MCF 10A (cell line): ENCODE measurements at regions not wholly inside any gene's neighbourhood (a gene's known extent, or its start where the extent isn't known, plus 50 kb on each side); places are given as distances from the start of the nearest gene placed in this dataset.

Experiments used
- BruUV-seq: library from RNA; stranded (reverse); fragments of 400-500 nt; replicated peaks from 2 replicates; lab custom pipeline; 2021; lab: Mats Ljungman, UMichigan
- CTCF ChIA-PET: fragments of 300-600 bp; sonication (Branson Sonifier 250); formaldehyde crosslinking; extraction: SDS; loops from one replicate; lab custom pipeline; 2021; ENCODE audit warnings: antibody characterized with exemption, inconsistent platforms; lab: Yijun Ruan, JAX
- POLR2A ChIA-PET: fragments of 300-600, 350-650 bp; sonication (Branson Sonifier 250); formaldehyde crosslinking; extraction: SDS; loops from one replicate; lab custom pipeline; 2020; ENCODE audit warnings: antibody characterized with exemption, inconsistent platforms; lab: Yijun Ruan, JAX
- DNase-seq: peaks from one replicate; pipeline ENCODE4 v3.0.0-alpha.2; 2018; ENCODE audit not compliant: unreplicated experiment
- H3K27ac Mint-ChIP-seq: one replicate; pipeline ENCODE4 v1.8.0; 2022; ENCODE audit warnings: mild to moderate bottlenecking, low read depth, mixed read lengths; ENCODE audit not compliant: unreplicated experiment
- H3K27me3 Mint-ChIP-seq: one replicate; pipeline ENCODE4 v1.8.0; 2022; ENCODE audit warnings: mixed read lengths; ENCODE audit not compliant: insufficient read depth, unreplicated experiment
- H3K36me3 Mint-ChIP-seq: one replicate; pipeline ENCODE4 v1.8.0; 2022; ENCODE audit warnings: mild to moderate bottlenecking, moderate library complexity, mixed read lengths; ENCODE audit not compliant: insufficient read depth, unreplicated experiment
- H3K4me1 Mint-ChIP-seq: one replicate; pipeline ENCODE4 v1.8.0; 2022; ENCODE audit warnings: mixed read lengths; ENCODE audit not compliant: insufficient read depth, unreplicated experiment
- H3K4me3 Mint-ChIP-seq: one replicate; pipeline ENCODE4 v1.8.0; 2022; ENCODE audit warnings: mild to moderate bottlenecking, moderate library complexity, mixed read lengths; ENCODE audit not compliant: unreplicated experiment
- H3K9me3 Mint-ChIP-seq: one replicate; pipeline ENCODE4 v1.8.0; 2022; ENCODE audit warnings: mixed read lengths; ENCODE audit not compliant: unreplicated experiment
- intact Hi-C: fragments of 100-400 bp; cut with micrococcal nuclease; formaldehyde crosslinking; loops from 2 replicates; pipeline ENCODE4 v1.14.1; 2022
- TF ChIP-seq, protein P1 (sequence below): fragments of 200-600 bp; IDR thresholded peaks from one replicate; pipeline ENCODE4 v1.8.0; 2022; ENCODE audit warnings: antibody characterized with exemption, mild to moderate bottlenecking; ENCODE audit not compliant: unreplicated experiment

- CTCF ChIA-PET = no interaction called here
- no peaks in the 10 kb centered on the region for H3K36me3 Mint-ChIP-seq
- DNase-seq = no peak
- TF ChIP-seq, protein P1, sequence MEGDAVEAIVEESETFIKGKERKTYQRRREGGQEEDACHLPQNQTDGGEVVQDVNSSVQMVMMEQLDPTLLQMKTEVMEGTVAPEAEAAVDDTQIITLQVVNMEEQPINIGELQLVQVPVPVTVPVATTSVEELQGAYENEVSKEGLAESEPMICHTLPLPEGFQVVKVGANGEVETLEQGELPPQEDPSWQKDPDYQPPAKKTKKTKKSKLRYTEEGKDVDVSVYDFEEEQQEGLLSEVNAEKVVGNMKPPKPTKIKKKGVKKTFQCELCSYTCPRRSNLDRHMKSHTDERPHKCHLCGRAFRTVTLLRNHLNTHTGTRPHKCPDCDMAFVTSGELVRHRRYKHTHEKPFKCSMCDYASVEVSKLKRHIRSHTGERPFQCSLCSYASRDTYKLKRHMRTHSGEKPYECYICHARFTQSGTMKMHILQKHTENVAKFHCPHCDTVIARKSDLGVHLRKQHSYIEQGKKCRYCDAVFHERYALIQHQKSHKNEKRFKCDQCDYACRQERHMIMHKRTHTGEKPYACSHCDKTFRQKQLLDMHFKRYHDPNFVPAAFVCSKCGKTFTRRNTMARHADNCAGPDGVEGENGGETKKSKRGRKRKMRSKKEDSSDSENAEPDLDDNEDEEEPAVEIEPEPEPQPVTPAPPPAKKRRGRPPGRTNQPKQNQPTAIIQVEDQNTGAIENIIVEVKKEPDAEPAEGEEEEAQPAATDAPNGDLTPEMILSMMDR = no peak
- H3K27me3 Mint-ChIP-seq = no peaks in the 10 kb centered on the region
- no peaks in the 10 kb centered on the region for H3K4me1 Mint-ChIP-seq
- no peak overlapping the region for H3K27ac Mint-ChIP-seq
- no peak overlapping the region for H3K4me3 Mint-ChIP-seq
- BruUV-seq = no TSS peak
- POLR2A ChIA-PET = interaction anchor here (0.6 kb wide), 1 partner anchor 31 kb away, joined by 3 read pairs; no protein-coding TSS in a partner anchor
- peaks cover 8% of the 10 kb centered on the region for H3K9me3 Mint-ChIP-seq
- intact Hi-C loops = no loop called here
Observed at GRCh38 chr6:170456886-170457698, 96.0 kb downstream of the PSMB1 start.
